AG09309 (cell line): ENCODE measurements at regions not wholly inside any gene's neighbourhood (a gene's known extent, or its start where the extent isn't known, plus 50 kb on each side); places are given as distances from the start of the nearest gene placed in this dataset.

Experiments used
- DNase-seq: peaks from one replicate; pipeline ENCODE4 v3.0.0-alpha.2; 2010; ENCODE audit warnings: low read depth
- H3K4me3 ChIP-seq: 2 replicates; pipeline ENCODE4 v1.5.1; 2011; ENCODE audit warnings: mild to moderate bottlenecking, low read depth, low read length, moderate library complexity; ENCODE audit not compliant: control insufficient read depth
- TF ChIP-seq, protein P1 (sequence below): IDR thresholded peaks from 2 replicates; pipeline ENCODE4 v1.5.1; 2011; ENCODE audit warnings: mild to moderate bottlenecking, low read depth, low read length, inconsistent platforms; ENCODE audit not compliant: insufficient read depth, control insufficient read depth; ENCODE audit errors: missing control alignments

DNA sequence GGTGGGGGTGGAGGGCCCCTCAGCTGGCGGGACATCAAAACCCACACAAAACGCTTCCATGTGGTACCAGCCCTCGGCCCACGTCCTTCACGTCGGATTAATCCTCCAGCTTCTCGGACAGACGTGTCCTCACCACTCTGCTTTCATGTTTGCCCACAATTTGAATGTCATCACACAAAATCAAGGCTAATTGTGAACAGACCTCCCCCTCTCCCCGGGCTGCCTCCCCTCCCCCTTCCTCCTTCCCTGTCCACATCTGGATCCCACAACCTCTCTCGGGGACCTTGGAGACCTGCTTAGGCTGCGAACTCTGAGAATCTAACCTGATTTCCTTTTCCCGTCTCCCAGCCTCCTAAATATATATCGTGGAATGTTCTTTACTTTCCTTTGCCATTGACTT lies 262.9 kb downstream of the MN1 start:
- no peak for DNase-seq
- TF ChIP-seq, protein P1, sequence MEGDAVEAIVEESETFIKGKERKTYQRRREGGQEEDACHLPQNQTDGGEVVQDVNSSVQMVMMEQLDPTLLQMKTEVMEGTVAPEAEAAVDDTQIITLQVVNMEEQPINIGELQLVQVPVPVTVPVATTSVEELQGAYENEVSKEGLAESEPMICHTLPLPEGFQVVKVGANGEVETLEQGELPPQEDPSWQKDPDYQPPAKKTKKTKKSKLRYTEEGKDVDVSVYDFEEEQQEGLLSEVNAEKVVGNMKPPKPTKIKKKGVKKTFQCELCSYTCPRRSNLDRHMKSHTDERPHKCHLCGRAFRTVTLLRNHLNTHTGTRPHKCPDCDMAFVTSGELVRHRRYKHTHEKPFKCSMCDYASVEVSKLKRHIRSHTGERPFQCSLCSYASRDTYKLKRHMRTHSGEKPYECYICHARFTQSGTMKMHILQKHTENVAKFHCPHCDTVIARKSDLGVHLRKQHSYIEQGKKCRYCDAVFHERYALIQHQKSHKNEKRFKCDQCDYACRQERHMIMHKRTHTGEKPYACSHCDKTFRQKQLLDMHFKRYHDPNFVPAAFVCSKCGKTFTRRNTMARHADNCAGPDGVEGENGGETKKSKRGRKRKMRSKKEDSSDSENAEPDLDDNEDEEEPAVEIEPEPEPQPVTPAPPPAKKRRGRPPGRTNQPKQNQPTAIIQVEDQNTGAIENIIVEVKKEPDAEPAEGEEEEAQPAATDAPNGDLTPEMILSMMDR, result no peak
- H3K4me3 ChIP-seq, result no peak overlapping the region

DNA sequence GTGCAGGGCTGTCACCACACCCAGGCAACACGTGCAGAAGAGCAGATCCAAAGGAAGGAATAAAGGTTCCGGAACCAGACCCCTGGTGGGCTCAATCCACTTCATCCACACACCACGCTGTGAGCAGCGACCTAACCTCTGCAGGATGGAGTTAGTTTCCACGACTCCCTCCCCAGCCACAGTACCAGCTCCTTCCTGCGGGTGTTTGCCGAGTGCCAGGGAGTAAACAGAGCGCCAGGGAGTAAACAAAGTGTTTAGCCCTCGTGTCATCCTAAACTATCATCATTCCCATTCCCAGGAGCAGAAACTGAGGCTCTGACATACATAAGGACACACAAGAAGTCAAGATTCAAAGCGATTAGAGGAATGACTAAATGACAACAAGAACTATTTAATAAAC lies 261.3 kb downstream of the MN1 start:
- DNase-seq, result no peak
- TF ChIP-seq, protein P1, result no peak
- H3K4me3 ChIP-seq, result no peak overlapping the region

DNA sequence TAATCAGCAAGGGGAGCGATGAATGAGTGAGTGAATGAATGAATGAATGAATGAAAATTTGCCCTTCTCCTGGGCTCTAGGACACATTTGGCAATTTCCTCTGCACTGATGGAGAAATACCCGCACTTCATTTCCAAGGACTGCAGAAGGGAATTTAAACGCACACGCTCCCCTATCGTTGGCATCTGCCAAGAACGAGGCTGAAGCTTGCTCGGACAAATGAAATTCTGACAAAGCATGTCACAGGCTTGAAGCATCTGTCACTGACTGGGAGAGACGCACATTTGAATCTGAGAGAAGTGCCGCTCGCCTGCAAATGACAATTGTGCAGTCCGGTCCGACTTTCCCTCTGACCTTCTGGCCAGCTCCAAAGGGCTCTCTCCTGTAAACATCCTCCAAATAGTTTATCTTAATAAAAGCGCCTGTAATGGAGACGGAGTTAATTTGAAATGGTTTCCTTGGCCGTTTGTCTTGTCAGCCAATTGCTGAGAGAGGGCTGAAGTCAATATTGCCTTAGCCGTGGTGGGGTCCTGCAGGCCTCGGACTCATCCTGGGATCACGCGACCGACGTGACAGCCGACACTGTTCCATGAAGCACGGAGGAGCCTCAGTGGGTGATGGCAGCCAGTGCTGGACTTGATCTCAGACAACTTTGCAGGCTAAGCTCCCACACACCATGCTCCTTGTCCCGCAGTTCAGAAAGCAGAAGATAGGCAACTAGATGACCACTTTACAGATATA lies 260.7 kb downstream of the MN1 start:
- H3K4me3 ChIP-seq, result no peak overlapping the region
- DNase-seq, result no peak
- TF ChIP-seq, protein P1, result no peak

DNA sequence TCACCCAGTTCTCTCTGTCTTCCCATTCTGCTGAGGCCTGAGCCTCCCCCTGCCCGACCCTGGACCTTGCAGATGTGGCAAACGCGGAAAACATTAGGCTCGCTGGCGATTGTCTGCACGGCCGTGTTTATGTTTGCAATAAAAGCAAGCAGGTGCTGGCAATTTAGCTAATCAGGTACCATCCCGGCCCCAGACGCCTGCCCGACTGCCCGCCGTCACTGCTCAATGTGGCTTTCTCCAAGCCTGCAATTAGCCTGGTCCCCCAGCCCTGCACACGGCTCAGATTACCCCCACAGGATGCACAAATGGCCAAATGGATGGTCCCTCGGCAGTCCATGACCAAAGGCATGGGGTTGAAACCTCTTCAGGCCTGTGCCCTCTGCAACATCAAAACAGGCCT lies 259.7 kb downstream of the MN1 start:
- H3K4me3 ChIP-seq, result no peak overlapping the region
- TF ChIP-seq, protein P1, result no peak
- no peak for DNase-seq

DNA sequence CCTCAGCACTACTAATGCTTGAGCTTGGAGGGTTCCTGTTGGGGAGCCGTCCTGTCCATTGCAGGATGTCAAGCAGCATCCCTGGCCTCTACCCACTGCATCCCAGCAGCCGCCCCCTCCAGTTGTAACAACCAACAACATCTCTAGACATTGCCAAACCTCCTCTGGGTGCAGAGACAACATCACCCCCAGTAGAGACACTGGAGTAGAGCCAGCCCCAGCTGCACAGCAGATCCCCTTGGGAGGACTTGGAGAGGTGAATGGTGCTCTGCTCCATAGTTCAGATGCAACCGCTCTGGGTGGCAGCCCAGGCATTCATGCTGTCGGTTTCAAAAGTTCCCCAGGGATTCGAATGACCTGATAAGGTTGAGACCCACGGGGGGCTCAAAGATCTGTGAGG lies 259.0 kb downstream of the MN1 start:
- TF ChIP-seq, protein P1, result no peak
- no peak for DNase-seq

DNA sequence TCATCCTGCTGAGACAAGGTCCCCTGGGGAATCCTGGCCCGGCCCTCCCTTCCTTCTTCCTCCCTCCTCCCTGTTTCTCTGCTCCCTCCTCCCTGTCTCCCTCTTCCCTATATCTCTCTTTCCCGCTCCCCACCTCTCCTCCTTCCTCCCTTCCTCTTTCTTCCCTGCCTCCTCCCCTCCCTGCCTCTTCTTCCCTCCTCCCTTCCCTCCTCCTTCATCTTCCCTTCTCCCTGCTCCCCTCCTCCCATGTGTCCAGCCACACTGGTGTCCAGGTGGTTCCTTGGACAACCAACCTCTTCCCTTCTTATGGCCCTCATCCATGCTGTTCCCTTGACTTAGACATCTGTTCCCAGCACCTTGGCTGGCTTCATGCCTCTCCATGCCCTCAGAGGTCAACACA lies 258.1 kb downstream of the MN1 start:
- no peak for DNase-seq
- TF ChIP-seq, protein P1, result no peak
- H3K4me3 ChIP-seq, result no peak overlapping the region

More for the DNA sequence above, 259.0 kb downstream of the MN1 start:
- H3K4me3 ChIP-seq, result no peak overlapping the region
